ENCODE measurements at regions not wholly inside any gene's neighbourhood (a gene's known extent, or its start where the extent isn't known, plus 50 kb on each side); places are given as distances from the start of the nearest gene placed in this dataset.

- 62 to 63% methylated on average over 2 of the region's 2 CpGs for WGBS, 2 donors
- intact Hi-C loops (cut with DNase I; ENCODE audit: low total_unique reads): no loop called here
- no peak for DNase-seq (ENCODE audit: low spot score in 2 of 2)
- no peak overlapping the region for H3K4me3 ChIP-seq (ENCODE audit: low read depth, poor library complexity, severe bottlenecking)
- TF ChIP-seq POLR2A (IDR thresholded peaks at IDR 0.05) (no peak), CTCF (IDR thresholded peaks at IDR 0.05) (no peak)
Measured at GRCh38 chr7:47204709-47205108, 377.2 kb downstream of the TNS3 start.

GRCh38 chr7:47202146-47202783 is 379.6 kb downstream of the TNS3 start:
- TF ChIP-seq CTCF (IDR thresholded peaks at IDR 0.05) (no peak), POLR2A (IDR thresholded peaks at IDR 0.05) (no peak)
- DNase-seq (ENCODE audit: low spot score in 2 of 2): peak in 1 of 2 donors; percentile 50

GRCh38 chr7:47198159-47198558 is 383.8 kb downstream of the TNS3 start:
- no peak overlapping the region for H3K4me3 ChIP-seq (ENCODE audit: low read depth, poor library complexity, severe bottlenecking)
- no peak for DNase-seq (ENCODE audit: low spot score in 2 of 2)
- WGBS, 2 donors: 94 to 100% methylated on average over 1 of the region's 1 CpG
- TF ChIP-seq POLR2A (IDR thresholded peaks at IDR 0.05): no peak
- no peak for TF ChIP-seq CTCF (IDR thresholded peaks at IDR 0.05)
- intact Hi-C loops (cut with DNase I; ENCODE audit: low total_unique reads): no loop called here

More at GRCh38 chr7:47202146-47202783, 379.6 kb downstream of the TNS3 start:
- H3K4me3 ChIP-seq (ENCODE audit: low read depth, poor library complexity, severe bottlenecking): no peak overlapping the region
- WGBS, 2 donors: 39 to 40% methylated on average over 7 of the region's 7 CpGs
- intact Hi-C loops (cut with DNase I; ENCODE audit: low total_unique reads): no loop called here

GRCh38 chr7:47197486-47197885 is 384.4 kb downstream of the TNS3 start:
- TF ChIP-seq CTCF (IDR thresholded peaks at IDR 0.05) (no peak), POLR2A (IDR thresholded peaks at IDR 0.05) (no peak)
- no peak overlapping the region for H3K4me3 ChIP-seq (ENCODE audit: low read depth, poor library complexity, severe bottlenecking)
- WGBS, 2 donors: 70 to 75% methylated on average over 2 of the region's 2 CpGs
- intact Hi-C loops (cut with DNase I; ENCODE audit: low total_unique reads): no loop called here
- DNase-seq (ENCODE audit: low spot score in 2 of 2): no peak

GRCh38 chr7:47196737-47197136 is 385.2 kb downstream of the TNS3 start:
- no peak for TF ChIP-seq CTCF (IDR thresholded peaks at IDR 0.05)
- TF ChIP-seq POLR2A (IDR thresholded peaks at IDR 0.05): no peak
- intact Hi-C loops (cut with DNase I; ENCODE audit: low total_unique reads): no loop called here
- WGBS, 2 donors: 71 to 83% methylated on average over 3 of the region's 3 CpGs
- DNase-seq (ENCODE audit: low spot score in 2 of 2): no peak
- no peak overlapping the region for H3K4me3 ChIP-seq (ENCODE audit: low read depth, poor library complexity, severe bottlenecking)

GRCh38 chr7:47196106-47196645 is 385.7 kb downstream of the TNS3 start:
- no peak for DNase-seq (ENCODE audit: low spot score in 2 of 2)
- intact Hi-C loops (cut with DNase I; ENCODE audit: low total_unique reads): no loop called here
- WGBS, 2 donors: 85 to 86% methylated on average over 3 of the region's 3 CpGs
- H3K4me3 ChIP-seq (ENCODE audit: low read depth, poor library complexity, severe bottlenecking): no peak overlapping the region
- no peak for TF ChIP-seq POLR2A (IDR thresholded peaks at IDR 0.05)
- TF ChIP-seq CTCF (IDR thresholded peaks at IDR 0.05): no peak
